GM18873 (cell line): ENCODE measurements at regions not wholly inside any gene's neighbourhood (a gene's known extent, or its start where the extent isn't known, plus 50 kb on each side); places are given as distances from the start of the nearest gene placed in this dataset.
"Not testable (repeated sequence)": the region's sequence is repeated elsewhere in the genome, so short reads cannot be mapped to it uniquely, and the experiment has no call there.

Experiments
- ATAC-seq: cut with Tn5 transposase; IDR thresholded peaks from one replicate; pipeline ENCODE4 v1.9.1; 2021; ENCODE audit warnings: mild to moderate bottlenecking, moderate library complexity, moderate number of reproducible peaks; ENCODE audit not compliant: unreplicated experiment, low FRiP score

DNA sequence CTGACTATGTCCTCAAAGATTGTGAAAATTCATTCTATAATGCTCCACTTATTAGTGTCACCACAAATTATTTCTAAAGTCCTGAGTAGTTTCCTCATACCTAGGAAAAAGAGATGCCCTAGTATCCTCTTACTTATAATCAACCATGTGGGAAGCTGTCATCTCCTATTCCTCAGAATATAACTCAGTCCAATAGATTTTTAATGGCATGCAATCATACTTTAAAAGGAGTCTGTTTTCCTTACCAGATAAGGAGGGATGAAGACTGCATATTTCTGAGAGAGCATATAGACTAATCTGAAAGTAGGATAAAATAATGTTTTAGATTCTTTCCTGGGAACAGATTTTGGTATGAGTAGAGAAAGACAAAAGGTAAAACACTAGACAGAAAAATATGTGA, 727.7 kb upstream of the GRM3 start:
- no peak for ATAC-seq

DNA sequence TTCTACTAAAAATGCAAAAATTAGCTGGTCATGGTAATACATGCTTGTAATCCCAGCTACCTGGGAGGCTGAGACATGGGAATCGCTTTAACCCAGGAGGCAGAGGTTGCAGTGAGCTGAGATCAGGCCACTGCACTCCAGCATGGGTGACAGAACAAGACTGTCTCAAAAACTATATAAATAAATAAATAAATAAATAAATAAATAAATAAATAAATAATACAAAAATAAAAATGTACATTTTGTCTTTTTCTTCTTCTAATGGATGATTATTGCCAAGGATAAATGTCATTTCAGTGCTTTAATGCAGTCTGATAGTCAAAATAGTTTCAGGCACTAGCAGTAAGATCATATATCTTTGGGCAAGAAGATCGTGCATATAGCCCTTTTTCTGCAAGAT, 727.6 kb upstream of the SEMA3D start:
- ATAC-seq: no peak

DNA sequence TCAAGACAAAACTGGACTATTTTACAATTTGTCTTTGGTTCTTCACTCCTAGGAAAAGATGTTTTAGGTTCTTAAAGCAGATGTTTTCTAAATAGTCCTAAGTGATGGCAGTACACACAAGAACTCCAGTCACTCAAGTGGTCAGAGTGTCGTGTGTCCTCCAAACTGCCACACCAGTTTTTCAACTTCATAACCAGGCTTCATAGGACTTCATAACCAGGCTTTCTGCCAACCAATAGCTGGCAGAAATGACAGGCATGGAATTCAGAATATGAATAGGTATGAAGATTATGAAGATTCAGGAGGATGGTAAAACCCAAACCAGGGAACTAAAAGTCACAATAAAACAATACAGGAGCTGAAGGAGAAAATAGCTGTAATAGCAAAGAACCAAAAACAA, 721.2 kb upstream of the SEMA3D start:
- ATAC-seq: no peak

DNA sequence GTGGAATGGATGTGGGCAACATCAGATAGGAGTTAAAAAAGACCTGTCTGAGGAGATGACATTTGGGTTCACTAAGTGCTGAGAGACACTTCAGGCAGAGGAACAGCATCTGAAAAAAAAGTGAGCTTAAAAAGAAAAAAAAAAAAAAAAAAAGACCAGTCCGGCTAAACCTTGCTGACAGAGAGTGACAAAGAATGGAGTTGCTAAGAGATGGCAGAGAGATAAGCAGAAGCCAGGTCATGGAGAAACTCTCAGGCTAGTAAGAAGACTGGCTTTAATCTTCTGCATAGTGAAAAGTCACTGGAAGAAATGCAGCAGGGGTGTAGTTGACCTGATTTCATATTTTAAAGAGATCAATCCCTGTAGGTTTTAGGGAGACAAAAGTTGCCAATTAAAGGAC, 711.1 kb upstream of the SEMA3D start:
- no peak for ATAC-seq

DNA sequence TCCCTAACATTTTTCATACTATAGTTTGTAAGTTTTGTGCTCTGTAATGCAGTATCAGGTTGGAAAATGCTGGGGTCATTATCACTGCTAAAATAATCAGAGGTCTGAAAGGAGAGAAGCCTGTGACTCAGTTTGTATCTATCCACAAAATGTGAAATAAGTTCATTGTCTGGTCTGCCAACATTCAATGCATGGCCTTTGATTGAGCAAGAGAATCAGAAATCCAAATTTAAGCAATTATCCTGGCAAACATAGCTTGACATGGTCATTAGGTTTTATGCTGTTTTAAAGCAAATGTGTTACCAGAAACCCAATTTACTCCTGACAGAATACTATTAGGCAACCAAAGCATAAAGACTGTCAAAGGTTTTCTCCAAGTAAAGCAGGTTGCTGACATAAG, 709.7 kb upstream of the SEMA3D start:
- ATAC-seq: no peak

DNA sequence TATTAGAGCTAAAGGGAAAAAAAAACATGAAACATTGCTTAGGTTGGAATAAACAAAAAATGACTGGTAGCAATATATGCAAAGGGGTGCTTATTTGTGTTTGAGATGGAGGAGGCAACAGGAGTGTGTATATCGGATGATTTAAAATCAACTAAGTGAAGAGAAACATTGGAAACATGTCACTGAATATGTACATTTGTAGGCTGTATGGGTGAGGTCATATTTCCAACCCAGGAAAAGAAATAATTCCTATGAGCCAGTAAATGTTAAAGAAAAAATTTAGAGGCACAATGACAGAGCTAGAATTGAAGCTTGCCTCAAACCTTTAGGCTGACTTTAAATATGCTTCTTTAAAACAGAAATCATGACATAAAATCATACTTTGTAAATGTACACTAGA, 709.0 kb upstream of the SEMA3D start:
- no peak for ATAC-seq

DNA sequence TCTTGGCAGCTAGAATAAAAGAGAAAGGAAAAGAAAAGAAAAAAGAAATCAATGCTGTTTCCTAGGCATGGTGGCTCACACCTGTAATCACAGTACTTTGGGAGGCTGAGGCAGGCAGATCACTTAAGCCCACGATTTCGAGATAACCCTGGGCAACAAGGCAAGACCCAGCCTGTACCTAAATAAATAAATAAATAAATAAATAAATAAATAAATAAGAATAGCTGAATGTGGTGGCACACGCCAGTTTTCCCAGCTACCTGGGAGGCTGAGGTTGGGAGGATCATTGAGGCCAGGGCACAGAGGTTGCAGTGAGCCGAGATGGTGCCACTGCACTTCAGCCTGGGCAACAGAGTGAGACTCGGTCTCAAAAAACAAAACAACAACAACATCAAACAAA, 705.0 kb upstream of the SEMA3D start:
- ATAC-seq: not testable (repeated sequence)

DNA sequence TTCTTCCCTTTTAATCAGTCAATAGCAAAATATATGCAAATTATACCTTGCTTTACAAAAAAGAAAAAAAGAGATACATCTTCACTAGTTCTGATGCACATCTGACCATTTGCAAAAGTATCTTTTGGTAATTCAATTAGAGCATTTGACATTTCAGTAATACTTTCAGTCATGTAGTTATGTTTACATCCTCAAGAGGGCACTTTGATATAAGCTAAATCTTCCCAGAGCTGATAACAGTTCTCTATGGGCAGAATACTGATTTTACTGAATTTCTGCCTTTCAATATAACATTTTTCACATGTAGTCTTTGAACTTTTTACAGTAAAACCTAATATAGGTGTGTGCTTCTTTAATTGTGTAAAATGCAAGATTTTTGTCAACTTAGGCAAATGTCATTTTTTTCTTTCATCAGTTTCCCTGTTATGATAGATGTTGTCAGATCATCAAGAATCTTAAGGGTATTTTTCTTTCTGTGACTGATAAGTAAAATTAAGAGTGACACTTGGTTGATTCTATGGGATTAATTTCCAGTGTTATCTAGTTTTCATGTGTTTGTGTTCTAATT, 703.5 kb upstream of the SEMA3D start:
- ATAC-seq: no peak

DNA sequence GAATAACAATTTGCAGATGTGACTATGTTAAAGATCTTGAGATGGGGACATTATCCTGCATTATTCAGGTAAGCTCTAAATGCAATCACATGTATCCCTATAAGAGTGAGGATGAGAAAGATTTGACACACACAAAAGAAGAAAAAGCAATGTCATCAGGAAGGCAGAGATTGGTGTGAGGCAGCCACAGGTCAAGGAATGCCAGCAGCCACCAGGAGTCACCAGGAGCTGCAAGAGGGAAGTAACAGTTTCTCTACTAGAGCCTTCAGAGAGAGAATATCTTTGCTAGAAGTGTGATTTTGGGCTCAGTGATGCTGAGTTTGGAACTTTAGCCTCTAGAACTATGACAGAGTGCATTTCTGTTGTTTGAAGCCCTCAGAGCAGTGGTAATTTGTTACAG, 700.3 kb upstream of the SEMA3D start:
- ATAC-seq: no peak

DNA sequence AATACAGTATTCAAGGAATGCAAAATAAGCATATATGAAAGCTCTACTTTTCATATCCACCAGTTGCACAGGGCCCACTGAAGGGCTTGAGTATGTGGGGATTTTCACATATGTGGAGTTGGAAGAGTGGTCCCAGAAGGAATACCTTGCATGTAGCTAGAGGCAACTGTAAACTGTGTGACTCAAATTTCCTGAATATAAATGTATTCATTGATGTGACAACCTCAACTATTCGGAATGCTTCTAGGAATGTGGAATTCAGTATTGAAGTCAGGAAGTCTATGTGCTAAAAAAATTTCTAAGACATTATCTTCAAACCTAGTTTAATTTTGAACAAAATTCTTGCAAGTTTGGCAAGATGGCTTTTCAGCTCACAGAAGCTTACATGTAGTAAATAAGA, 695.5 kb upstream of the SEMA3D start:
- ATAC-seq: no peak

DNA sequence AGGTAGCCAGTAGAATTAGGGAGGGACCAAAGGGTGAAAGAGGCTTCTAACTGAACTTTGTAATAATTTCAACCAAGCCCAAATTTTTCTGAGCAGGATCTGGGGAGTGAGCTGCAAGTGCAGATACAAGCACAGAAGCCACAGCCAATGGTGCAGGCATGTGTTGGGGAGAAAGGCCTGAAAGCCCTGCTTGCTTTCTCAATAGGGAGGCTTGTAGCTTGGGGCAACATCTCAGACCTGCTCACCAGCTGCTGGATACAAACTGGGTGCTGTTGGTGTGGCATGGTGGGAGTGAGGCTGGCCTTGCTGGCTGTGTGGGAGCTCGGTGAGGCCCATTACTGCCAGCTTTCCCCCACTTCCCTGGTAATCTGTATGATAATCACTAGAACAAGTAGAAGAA, 688.5 kb upstream of the SEMA3D start:
- no peak for ATAC-seq

DNA sequence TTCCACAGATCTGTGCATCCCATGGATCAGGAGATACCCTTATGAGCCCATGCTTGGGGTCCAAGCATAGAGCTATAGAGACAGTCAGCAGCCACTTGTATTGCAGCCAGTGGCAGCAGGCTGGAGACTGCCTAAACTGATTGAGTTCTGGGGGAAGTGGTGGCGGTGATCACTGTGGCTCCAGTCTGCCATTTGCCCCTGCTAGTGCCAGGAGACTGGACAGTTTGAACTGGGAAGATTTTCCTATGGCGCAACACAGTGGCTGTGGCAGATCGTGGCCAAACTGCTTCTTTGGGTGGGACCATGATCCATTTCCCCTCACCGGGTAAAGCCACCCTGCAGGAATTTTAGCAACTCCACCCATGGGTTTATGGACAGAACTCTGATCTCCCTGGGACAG, 679.7 kb upstream of the SEMA3D start:
- no peak for ATAC-seq

DNA sequence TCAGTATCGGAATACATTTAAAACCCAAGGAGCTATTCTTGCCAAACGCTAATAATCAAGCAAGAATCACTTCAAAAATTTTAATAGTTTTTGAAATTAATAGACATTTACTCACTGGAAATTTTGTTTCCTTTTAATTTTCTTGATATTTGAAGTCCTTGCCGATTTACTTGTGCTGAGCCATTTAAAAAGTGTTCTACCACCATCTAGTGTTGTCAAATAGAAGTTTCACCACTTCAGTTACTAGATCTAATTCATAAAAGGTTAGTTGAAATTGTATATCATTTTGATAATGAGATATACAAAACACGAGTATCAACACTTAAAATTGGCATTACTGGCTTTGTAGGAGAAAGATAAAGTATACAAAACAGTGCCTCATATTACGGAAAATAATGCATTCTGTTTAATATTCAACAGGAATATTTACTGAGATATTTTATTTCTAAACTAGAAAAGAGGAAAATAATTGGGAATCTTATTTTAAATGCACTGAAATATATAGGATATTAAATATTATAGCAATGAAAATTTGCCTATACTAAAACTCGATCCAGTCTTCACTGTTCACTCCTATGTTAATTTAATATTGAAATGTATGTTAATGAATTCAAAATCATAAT, 664.8 kb upstream of the SEMA3D start:
- ATAC-seq: no peak

DNA sequence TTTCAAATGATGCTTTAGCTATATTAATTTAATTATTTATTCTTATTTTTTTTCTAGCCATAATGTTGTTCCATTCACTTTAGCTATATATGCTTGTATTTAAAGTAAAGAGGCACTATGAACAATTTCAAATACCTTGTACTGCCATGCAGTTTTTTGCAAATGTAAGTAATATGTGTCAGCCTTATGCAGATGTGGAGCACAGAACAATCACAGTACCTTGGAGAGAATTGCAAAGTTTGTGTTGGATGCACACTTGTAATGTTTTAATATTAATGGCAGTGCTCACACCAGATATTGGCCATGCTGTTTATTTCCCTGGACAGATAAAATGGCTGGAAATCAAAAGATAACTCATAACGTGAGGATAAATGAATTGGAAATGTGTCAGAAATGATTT, 663.5 kb upstream of the SEMA3D start:
- ATAC-seq: no peak

DNA sequence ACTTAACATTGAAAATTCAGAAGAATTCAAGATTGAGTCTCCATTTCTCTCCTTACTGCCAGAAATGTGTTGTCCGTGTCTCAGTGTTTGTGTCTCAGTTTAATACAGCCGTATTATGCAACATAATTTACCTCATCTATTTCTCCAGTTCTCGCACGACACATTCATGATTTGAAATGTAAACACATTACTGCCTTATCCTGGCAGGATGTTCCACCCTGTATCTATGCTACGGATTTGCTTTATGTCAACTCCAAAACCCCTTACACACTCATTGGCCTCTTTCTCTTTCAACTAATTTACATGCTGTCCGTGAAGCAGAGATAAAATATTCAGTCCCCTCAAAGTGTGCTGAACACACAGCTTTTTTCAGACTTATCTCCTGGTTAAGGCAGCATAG, 653.7 kb upstream of the SEMA3D start:
- ATAC-seq: no peak

DNA sequence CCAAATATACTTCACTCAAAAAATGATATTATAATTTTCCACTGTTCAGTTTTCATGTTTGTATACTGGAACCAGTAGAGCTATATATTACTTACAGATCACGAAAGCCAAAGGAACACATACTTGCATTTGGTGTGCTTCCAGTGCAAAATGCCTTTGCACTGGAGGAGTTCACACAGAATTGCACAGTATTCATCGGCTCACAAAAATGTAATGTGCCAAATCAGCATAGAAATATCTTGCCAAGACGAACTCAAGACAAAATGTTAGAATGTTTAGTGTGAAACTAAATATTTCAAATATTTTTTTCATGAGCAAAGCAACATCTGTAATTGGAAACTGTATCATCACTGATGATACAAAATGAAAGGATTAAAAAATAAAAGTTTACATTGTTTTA, 646.2 kb upstream of the SEMA3D start:
- no peak for ATAC-seq

DNA sequence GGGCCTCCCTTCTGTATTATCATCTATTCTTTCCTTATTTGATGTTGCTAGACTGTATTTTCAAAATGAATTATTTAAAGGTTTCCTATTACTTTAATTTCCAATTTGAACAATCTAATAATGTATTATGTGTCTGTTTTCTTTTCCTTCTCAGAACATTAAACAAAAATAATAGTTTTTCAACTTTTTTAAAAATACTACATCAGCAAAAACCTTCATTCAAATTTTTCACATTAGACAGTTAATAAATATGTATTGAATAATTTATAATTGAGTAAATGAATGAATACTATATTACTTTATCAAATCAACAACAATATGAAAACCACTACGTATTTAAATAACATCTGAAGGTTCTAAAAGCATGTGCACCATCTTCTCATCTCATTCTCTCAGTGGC, 644.1 kb upstream of the SEMA3D start:
- no peak for ATAC-seq

DNA sequence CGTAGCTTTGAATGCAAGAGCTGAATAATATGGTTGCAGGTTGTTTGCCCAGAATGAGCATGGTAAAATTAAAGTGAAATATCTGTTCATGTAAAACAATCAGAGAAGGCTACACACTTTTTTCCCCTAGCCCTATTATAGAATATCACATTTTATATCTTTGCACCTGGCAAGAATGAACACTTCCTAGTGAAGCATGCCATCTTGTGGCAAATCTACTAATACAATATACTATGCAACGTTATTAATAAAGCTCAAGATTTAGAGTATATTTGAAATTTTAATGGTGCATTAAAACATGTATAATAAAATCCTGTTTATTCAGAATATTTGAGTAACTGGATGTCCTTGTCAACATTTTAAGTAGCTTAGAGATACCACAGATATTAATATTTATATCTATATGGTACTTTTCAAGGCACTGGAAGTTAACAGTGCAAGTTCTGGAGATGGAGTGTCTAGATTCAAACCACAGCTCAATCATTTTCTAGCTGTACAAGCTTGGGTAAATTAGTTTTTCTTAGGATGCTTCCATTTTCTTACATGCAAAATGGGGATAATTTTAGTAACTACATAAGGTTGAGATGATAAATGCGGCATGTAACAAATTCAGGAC, 643.1 kb upstream of the SEMA3D start:
- ATAC-seq: no peak

DNA sequence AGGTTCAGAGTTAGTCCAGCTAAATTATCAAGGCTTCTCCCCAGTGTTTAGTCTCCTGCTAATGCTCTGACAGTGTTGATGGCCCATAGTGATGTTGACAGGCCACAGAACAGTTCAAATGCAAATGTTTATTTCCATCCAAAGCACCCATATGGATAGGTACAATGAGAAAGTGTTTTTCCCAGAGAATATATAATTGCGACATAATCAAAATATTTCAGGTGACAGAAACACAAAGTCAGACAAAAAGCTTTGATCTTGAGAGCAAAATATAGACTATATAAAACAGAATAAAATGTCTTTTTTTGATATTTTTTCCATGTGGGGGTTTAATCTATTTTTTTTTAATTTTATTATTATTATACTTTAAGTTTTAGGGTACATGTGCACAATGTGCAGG, 642.3 kb upstream of the SEMA3D start:
- ATAC-seq: no peak

DNA sequence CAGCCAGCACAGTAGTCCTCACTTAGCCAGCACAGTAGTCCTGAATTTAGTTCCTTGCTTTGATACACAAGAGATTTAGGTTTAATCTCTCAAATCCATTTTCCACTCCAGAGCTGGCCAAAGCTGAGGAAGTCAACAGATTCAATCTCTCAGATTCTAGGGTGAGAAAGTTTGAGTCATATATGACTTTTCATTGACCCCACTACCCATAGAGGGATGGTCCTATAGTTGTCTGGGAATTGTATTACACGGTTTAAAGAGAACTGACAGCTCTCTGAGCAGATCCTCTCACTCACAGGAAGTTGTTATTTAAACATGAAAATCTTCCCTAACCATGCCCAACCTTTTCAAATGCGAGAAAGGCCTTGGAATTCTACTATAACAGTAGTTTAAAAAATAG, 641.8 kb upstream of the SEMA3D start:
- ATAC-seq: no peak

DNA sequence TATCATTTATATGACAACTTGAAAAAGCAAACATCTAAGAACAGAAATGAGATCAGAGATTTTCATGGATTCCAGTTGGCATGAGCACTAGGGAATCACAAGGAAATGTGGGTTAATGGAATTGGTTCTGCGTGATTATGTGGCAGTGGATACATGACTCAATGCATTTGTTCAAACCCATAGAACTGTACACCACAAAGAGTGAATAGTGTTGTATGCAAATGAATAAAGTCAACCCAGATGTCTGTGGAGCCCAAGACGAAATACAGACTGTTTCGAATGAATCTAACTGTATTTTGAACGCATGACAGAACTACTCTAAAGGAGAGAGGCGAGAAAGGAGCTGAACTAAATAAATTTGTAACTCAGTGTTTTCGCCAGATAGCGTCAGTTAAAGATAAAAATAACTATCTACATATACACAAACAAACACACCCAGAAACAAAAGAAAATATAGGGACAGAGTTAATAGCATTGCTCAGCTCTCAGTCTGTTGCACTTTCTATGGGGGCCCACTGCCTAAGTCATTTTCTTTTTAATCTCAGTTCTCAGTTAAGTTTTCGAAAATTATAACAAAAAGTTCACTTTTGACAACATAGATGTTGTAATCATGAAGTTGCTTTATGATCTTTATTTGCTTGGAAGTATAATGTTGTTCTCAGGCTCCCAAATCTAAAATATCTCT, 636.7 kb upstream of the SEMA3D start:
- no peak for ATAC-seq

DNA sequence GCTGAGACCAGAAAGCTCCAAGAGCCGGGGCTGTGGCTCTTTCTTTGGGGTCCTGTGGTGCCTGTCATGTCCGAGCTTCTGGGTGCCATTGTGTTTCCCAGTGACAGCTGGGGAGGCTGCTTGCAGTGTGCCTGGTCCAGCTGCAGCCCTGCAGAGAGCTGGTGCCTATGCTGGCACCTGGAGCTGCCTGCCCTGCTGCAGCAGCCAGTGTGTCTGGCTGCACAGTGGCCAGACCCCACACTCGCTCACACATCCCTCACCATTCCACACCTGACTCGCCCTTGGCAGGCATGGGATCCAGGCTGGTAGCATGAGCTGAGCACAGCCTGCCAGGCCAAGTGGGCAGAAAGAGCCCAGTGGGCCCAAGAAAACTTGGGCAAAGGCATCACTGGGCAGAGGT, 635.1 kb upstream of the SEMA3D start:
- no peak for ATAC-seq
